Panc1 (cell line): ENCODE measurements at regions not wholly inside any gene's neighbourhood (a gene's known extent, or its start where the extent isn't known, plus 50 kb on each side); places are given as distances from the start of the nearest gene placed in this dataset.

Experiments
- ATAC-seq: fragments of 200-7000 bp; cut with Tn5 transposase; 2 replicates; pipeline ENCODE4 v1.9.1; 2020; ENCODE audit warnings: mild to moderate bottlenecking, moderate library complexity
- BruUV-seq: library from RNA; stranded (reverse); fragments of 400-500 nt; replicated peaks from 2 replicates; lab custom pipeline; 2021; lab: Mats Ljungman, UMichigan
- CTCF ChIA-PET: fragments of 300-600 bp; sonication (Branson Sonifier 250); formaldehyde crosslinking; loops from one replicate; lab custom pipeline; 2022; ENCODE audit warnings: antibody characterized with exemption; lab: Charles Lee
- POLR2A ChIA-PET: fragments of 300-600 bp; sonication (Branson Sonifier 250); formaldehyde crosslinking; loops from one replicate; lab custom pipeline; 2022; ENCODE audit warnings: antibody characterized with exemption; lab: Charles Lee
- DNase-seq: peaks from one replicate; pipeline ENCODE4 v3.0.0-alpha.2; 2010; ENCODE audit warnings: low read depth, low spot score
- H3K27ac ChIP-seq: 2 replicates; pipeline ENCODE4 v1.5.1; 2011; ENCODE audit warnings: mild to moderate bottlenecking, low read length, inconsistent platforms
- H3K27me3 ChIP-seq: fragments of 200-500 bp; sonication (Bioruptor generic); 2 replicates; pipeline ENCODE4 v1.6.0; 2014; ENCODE audit warnings: low read length, inconsistent platforms; ENCODE audit not compliant: control insufficient read depth, insufficient read depth
- H3K36me3 ChIP-seq: fragments of 200-500 bp; sonication (Bioruptor generic); 2 replicates; pipeline ENCODE4 v1.5.1; 2014; ENCODE audit warnings: inconsistent platforms, mild to moderate bottlenecking, low read length, moderate library complexity; ENCODE audit not compliant: control insufficient read depth, insufficient read depth
- H3K4me1 ChIP-seq: 2 replicates; pipeline ENCODE4 v1.5.1; 2011; ENCODE audit warnings: inconsistent platforms, mild to moderate bottlenecking, low read length, moderate library complexity; ENCODE audit not compliant: control insufficient read depth, insufficient read depth
- H3K4me3 ChIP-seq, 2 experiments: 2 replicates each; pipeline ENCODE4 v1.5.1; 2011 to 2012; ENCODE audit warnings: low read depth in 2 of 2, low read length in 2 of 2, mild to moderate bottlenecking in 2 of 2, inconsistent platforms in 1 of 2, moderate library complexity in 1 of 2
- H3K9me3 ChIP-seq: fragments of 200-500 bp; sonication (Bioruptor generic); 2 replicates; pipeline ENCODE4 v1.5.1; 2014; ENCODE audit warnings: low read depth, mild to moderate bottlenecking, inconsistent platforms, low read length, moderate library complexity; ENCODE audit not compliant: control insufficient read depth, insufficient read depth
- CTCF ChIP-seq: fragments of 450-650 bp; IDR thresholded peaks from 2 replicates; pipeline ENCODE4 v1.5.1; 2017; ENCODE audit warnings: mild to moderate bottlenecking
- POLR2AphosphoS5 ChIP-seq: IDR thresholded peaks from 2 replicates; pipeline ENCODE4 v1.6.1; 2012; ENCODE audit warnings: mild to moderate bottlenecking, low read depth, low read length, moderate library complexity
- REST ChIP-seq, 2 experiments: IDR thresholded peaks; 2 replicates each; pipeline ENCODE4 v1.6.1; 2011 to 2012; ENCODE audit warnings: low read depth in 2 of 2, control low read depth in 1 of 2, low read length in 1 of 2, mild to moderate bottlenecking in 1 of 2, moderate library complexity in 1 of 2; ENCODE audit not compliant: insufficient read depth in 1 of 2
- SIN3A ChIP-seq: IDR thresholded peaks from 2 replicates; pipeline ENCODE4 v1.6.1; 2012; ENCODE audit warnings: low read depth, mild to moderate bottlenecking, low read length, moderate library complexity, borderline replicate concordance; ENCODE audit not compliant: insufficient read depth
- TCF7L2 ChIP-seq: IDR thresholded peaks from 2 replicates; pipeline ENCODE4 v1.6.1; 2011; ENCODE audit warnings: mild to moderate bottlenecking, low read depth, low read length, inconsistent platforms
- in situ Hi-C: cut with HindIII; loops from 2 replicates; pipeline ENCODE4 v1.10.0; 2016; ENCODE audit warnings: low sequenced_read_pairs, low pct_unique_long_range_greater_than_20kb
- intact Hi-C: fragments of 100-400 bp; cut with micrococcal nuclease; formaldehyde crosslinking; loops from one replicate; pipeline ENCODE4 v1.10.0; 2022; ENCODE audit not compliant: unreplicated experiment

- no peak overlapping the region for H3K4me3 ChIP-seq
- H3K27me3 ChIP-seq = no peaks in the 10 kb centered on the region
- H3K4me1 ChIP-seq = no peaks in the 10 kb centered on the region
- POLR2A ChIA-PET = no interaction called here
- intact Hi-C loops (no loop called here), in situ Hi-C loops (no loop called here)
- ATAC-seq (no peak), DNase-seq (no peak)
- no peak for TF ChIP-seq REST (IDR thresholded peaks at IDR 0.05; ENCODE audit: insufficient read depth in 1 of 2, low read depth in 2 of 2, low read length in 1 of 2)
- TF ChIP-seq SIN3A = no peak
- TF ChIP-seq CTCF = no peak
- no peak for TF ChIP-seq TCF7L2
- TF ChIP-seq POLR2AphosphoS5 = no peak
- CTCF ChIA-PET = no interaction called here
- no peak overlapping the region for H3K27ac ChIP-seq
- H3K36me3 ChIP-seq = no peaks in the 10 kb centered on the region
- H3K9me3 ChIP-seq = no peaks in the 10 kb centered on the region
- no TSS peak for BruUV-seq
Observed at GRCh38 chr9:86749161-86749893, 198.0 kb downstream of the GAS1 start.

- intact Hi-C loops (no loop called here), in situ Hi-C loops (no loop called here)
- BruUV-seq = no TSS peak
- POLR2A ChIA-PET = no interaction called here
- Histone ChIP-seq H3K36me3 (no peaks in the 10 kb centered on the region), H3K4me1 (no peaks in the 10 kb centered on the region), H3K27ac (no peak overlapping the region), H3K27me3 (no peaks in the 10 kb centered on the region), H3K9me3 (no peaks in the 10 kb centered on the region), H3K4me3 (no peak overlapping the region)
- DNase-seq (no peak), ATAC-seq (no peak)
- CTCF ChIA-PET = no interaction called here
- TF ChIP-seq TCF7L2 (no peak), POLR2AphosphoS5 (no peak), SIN3A (no peak), REST (IDR thresholded peaks at IDR 0.05; ENCODE audit: insufficient read depth in 1 of 2, low read depth in 2 of 2, low read length in 1 of 2) (no peak), CTCF (no peak)
Observed at GRCh38 chr9:86747711-86748110, 199.6 kb downstream of the GAS1 start.
